ENCODE measurements at regions not wholly inside any gene's neighbourhood (a gene's known extent, or its start where the extent isn't known, plus 50 kb on each side); places are given as distances from the start of the nearest gene placed in this dataset.

- H3K4me2 ChIP-seq (ENCODE audit: low read length), result no peak overlapping the region
- no peak overlapping the region for H2AK5ac ChIP-seq (ENCODE audit: low read length)
- no peak overlapping the region for H2BK5ac ChIP-seq (ENCODE audit: low read length)
- H4K8ac ChIP-seq (ENCODE audit: low read depth, low read length), result no peak overlapping the region
- H2BK120ac ChIP-seq (ENCODE audit: low read depth, low read length), result no peak overlapping the region
- no peaks in the 10 kb centered on the region for H3K4me1 ChIP-seq (ENCODE audit: control insufficient read depth, low read depth, low read length)
- H3K79me1 ChIP-seq (ENCODE audit: low read length), result no peaks in the 10 kb centered on the region
- no CpG with 5 or more reads among the region's 1 CpG for WGBS (ENCODE audit: extremely low coverage, insufficient coverage, low lambda C conversion rate)
- H3K18ac ChIP-seq (ENCODE audit: low read length), result no peak overlapping the region
- H3K27ac ChIP-seq (ENCODE audit: low read depth, low read length), result no peak overlapping the region
- no peaks in the 10 kb centered on the region for H3K36me3 ChIP-seq (ENCODE audit: control insufficient read depth, insufficient read depth, low read length)
- no peak overlapping the region for H3K4ac ChIP-seq (ENCODE audit: low read depth, low read length)
- H3K27me3 ChIP-seq (ENCODE audit: insufficient read depth, low read length, poor library complexity), result no peaks in the 10 kb centered on the region
- H3K9ac ChIP-seq (ENCODE audit: low read length), result no peak overlapping the region
- H2BK15ac ChIP-seq (replicated peaks; ENCODE audit: low read depth), result no peak overlapping the region
- H3K4me3 ChIP-seq (ENCODE audit: low read length), result no peak overlapping the region
- H4K5ac ChIP-seq (ENCODE audit: low read length), result no peak overlapping the region
- no peak overlapping the region for H3K56ac ChIP-seq (ENCODE audit: low read length)
- no peak for DNase-seq
- H3K79me2 ChIP-seq (ENCODE audit: control insufficient read depth, insufficient read depth, low read length), result no peaks in the 10 kb centered on the region
- H3K23ac ChIP-seq (ENCODE audit: low read length), result no peak overlapping the region
These were observed 158.2 kb upstream of the RAP2B start for GRCh38 chr3:153003862-153004261.

DNA sequence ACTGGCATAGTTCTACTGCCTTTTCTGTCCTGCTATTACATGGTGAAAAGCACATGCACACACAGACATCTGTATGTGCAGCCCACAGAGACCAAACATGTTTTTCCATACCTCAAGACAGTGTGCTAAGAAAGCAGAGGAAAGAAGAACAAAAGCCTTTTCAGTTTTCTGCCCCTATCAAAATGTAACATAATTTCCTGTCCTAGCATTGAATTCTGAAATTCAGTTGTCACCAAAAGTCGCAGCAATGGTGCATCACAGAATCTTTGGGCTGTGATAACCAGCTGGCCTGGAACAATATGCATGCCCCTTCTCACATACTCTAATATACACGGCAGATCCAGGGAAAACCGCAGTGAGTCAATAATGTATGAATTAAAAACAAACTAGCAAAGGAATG, 153.8 kb upstream of the RAP2B start:
- Histone ChIP-seq H4K8ac (ENCODE audit: low read depth, low read length) (no peak overlapping the region), H3K36me3 (ENCODE audit: control insufficient read depth, insufficient read depth, low read length) (no peaks in the 10 kb centered on the region), H3K27me3 (ENCODE audit: insufficient read depth, low read length, poor library complexity) (no peaks in the 10 kb centered on the region), H2BK15ac (replicated peaks; ENCODE audit: low read depth) (no peak overlapping the region), H3K79me1 (ENCODE audit: low read length) (no peaks in the 10 kb centered on the region), H3K4me2 (ENCODE audit: low read length) (no peak overlapping the region), H3K18ac (ENCODE audit: low read length) (no peak overlapping the region), H3K4ac (ENCODE audit: low read depth, low read length) (no peak overlapping the region), H2BK5ac (ENCODE audit: low read length) (no peak overlapping the region), H4K5ac (ENCODE audit: low read length) (no peak overlapping the region), H3K9ac (ENCODE audit: low read length) (no peak overlapping the region), H3K4me1 (ENCODE audit: control insufficient read depth, low read depth, low read length) (no peaks in the 10 kb centered on the region), H3K27ac (ENCODE audit: low read depth, low read length) (no peak overlapping the region), H2AK5ac (ENCODE audit: low read length) (no peak overlapping the region), H3K23ac (ENCODE audit: low read length) (no peak overlapping the region), H2BK120ac (ENCODE audit: low read depth, low read length) (no peak overlapping the region), H3K56ac (ENCODE audit: low read length) (no peak overlapping the region), H3K79me2 (ENCODE audit: control insufficient read depth, insufficient read depth, low read length) (no peaks in the 10 kb centered on the region), H3K4me3 (ENCODE audit: low read length) (no peak overlapping the region)
- DNase-seq, result no peak
- no CpG with 5 or more reads among the region's 3 CpGs for WGBS (ENCODE audit: extremely low coverage, insufficient coverage, low lambda C conversion rate)

DNA sequence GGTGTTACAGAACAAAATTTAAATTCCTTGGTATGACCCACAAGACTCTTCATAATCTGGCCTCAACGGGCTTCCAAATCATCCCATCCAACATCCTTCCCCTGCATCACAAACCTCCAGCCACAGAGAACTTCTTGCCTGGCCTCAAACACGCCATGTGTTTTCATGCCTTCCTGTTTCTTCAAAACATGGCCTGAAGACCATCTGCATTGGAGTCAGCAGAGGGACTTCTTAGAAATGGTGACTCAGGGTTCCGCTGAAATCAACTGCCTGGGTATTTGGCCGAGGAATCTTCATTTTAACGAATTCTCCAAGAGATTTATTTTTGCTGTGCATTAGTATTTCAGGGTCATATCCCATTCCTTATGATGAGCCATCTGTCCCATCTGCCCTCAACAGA, 138.1 kb upstream of the RAP2B start:
- Histone ChIP-seq H3K27ac (ENCODE audit: low read depth, low read length) (no peak overlapping the region), H3K4me2 (ENCODE audit: low read length) (no peak overlapping the region), H3K18ac (ENCODE audit: low read length) (no peak overlapping the region), H3K23ac (ENCODE audit: low read length) (no peak overlapping the region), H3K4ac (ENCODE audit: low read depth, low read length) (no peak overlapping the region), H4K5ac (ENCODE audit: low read length) (no peak overlapping the region), H2BK120ac (ENCODE audit: low read depth, low read length) (no peak overlapping the region), H2BK15ac (replicated peaks; ENCODE audit: low read depth) (no peak overlapping the region), H2AK5ac (ENCODE audit: low read length) (no peak overlapping the region), H3K36me3 (ENCODE audit: control insufficient read depth, insufficient read depth, low read length) (no peaks in the 10 kb centered on the region), H3K9ac (ENCODE audit: low read length) (no peak overlapping the region), H3K79me2 (ENCODE audit: control insufficient read depth, insufficient read depth, low read length) (no peaks in the 10 kb centered on the region), H3K4me1 (ENCODE audit: control insufficient read depth, low read depth, low read length) (no peaks in the 10 kb centered on the region), H2BK5ac (ENCODE audit: low read length) (no peak overlapping the region), H4K8ac (ENCODE audit: low read depth, low read length) (no peak overlapping the region), H3K56ac (ENCODE audit: low read length) (no peak overlapping the region), H3K27me3 (ENCODE audit: insufficient read depth, low read length, poor library complexity) (no peaks in the 10 kb centered on the region), H3K79me1 (ENCODE audit: low read length) (no peaks in the 10 kb centered on the region), H3K4me3 (ENCODE audit: low read length) (no peak overlapping the region)
- DNase-seq, result no peak
- WGBS (ENCODE audit: extremely low coverage, insufficient coverage, low lambda C conversion rate), result no CpG with 5 or more reads among the region's 5 CpGs

- H3K4me1 ChIP-seq (ENCODE audit: control insufficient read depth, low read depth, low read length), result no peaks in the 10 kb centered on the region
- no peak overlapping the region for H3K56ac ChIP-seq (ENCODE audit: low read length)
- no peak overlapping the region for H2BK5ac ChIP-seq (ENCODE audit: low read length)
- H2AK5ac ChIP-seq (ENCODE audit: low read length), result no peak overlapping the region
- H3K79me2 ChIP-seq (ENCODE audit: control insufficient read depth, insufficient read depth, low read length), result no peaks in the 10 kb centered on the region
- no peak overlapping the region for H4K5ac ChIP-seq (ENCODE audit: low read length)
- peak; percentile 33 for DNase-seq
- no peak overlapping the region for H3K27ac ChIP-seq (ENCODE audit: low read depth, low read length)
- no peak overlapping the region for H3K18ac ChIP-seq (ENCODE audit: low read length)
- no peak overlapping the region for H2BK15ac ChIP-seq (replicated peaks; ENCODE audit: low read depth)
- no peak overlapping the region for H3K4ac ChIP-seq (ENCODE audit: low read depth, low read length)
- no peak overlapping the region for H2BK120ac ChIP-seq (ENCODE audit: low read depth, low read length)
- H3K4me2 ChIP-seq (ENCODE audit: low read length), result no peak overlapping the region
- H4K8ac ChIP-seq (ENCODE audit: low read depth, low read length), result no peak overlapping the region
- no peaks in the 10 kb centered on the region for H3K79me1 ChIP-seq (ENCODE audit: low read length)
- no peaks in the 10 kb centered on the region for H3K36me3 ChIP-seq (ENCODE audit: control insufficient read depth, insufficient read depth, low read length)
- no peaks in the 10 kb centered on the region for H3K27me3 ChIP-seq (ENCODE audit: insufficient read depth, low read length, poor library complexity)
- no peak overlapping the region for H3K4me3 ChIP-seq (ENCODE audit: low read length)
- no peak overlapping the region for H3K9ac ChIP-seq (ENCODE audit: low read length)
- no CpG with 5 or more reads among the region's 3 CpGs for WGBS (ENCODE audit: extremely low coverage, insufficient coverage, low lambda C conversion rate)
- no peak overlapping the region for H3K23ac ChIP-seq (ENCODE audit: low read length)
These were observed 136.0 kb upstream of the RAP2B start for GRCh38 chr3:153026026-153026425.

GRCh38 chr3:153028381-153028780, 133.6 kb upstream of the RAP2B start:
- no peak overlapping the region for H2BK120ac ChIP-seq (ENCODE audit: low read depth, low read length)
- no peak overlapping the region for H3K4me3 ChIP-seq (ENCODE audit: low read length)
- H4K5ac ChIP-seq (ENCODE audit: low read length), result no peak overlapping the region
- no peak for DNase-seq
- no peaks in the 10 kb centered on the region for H3K4me1 ChIP-seq (ENCODE audit: control insufficient read depth, low read depth, low read length)
- H3K4ac ChIP-seq (ENCODE audit: low read depth, low read length), result no peak overlapping the region
- no peaks in the 10 kb centered on the region for H3K27me3 ChIP-seq (ENCODE audit: insufficient read depth, low read length, poor library complexity)
- no peak overlapping the region for H3K27ac ChIP-seq (ENCODE audit: low read depth, low read length)
- no peak overlapping the region for H2BK5ac ChIP-seq (ENCODE audit: low read length)
- no peak overlapping the region for H3K18ac ChIP-seq (ENCODE audit: low read length)
- no peaks in the 10 kb centered on the region for H3K36me3 ChIP-seq (ENCODE audit: control insufficient read depth, insufficient read depth, low read length)
- no peak overlapping the region for H2BK15ac ChIP-seq (replicated peaks; ENCODE audit: low read depth)
- no peaks in the 10 kb centered on the region for H3K79me2 ChIP-seq (ENCODE audit: control insufficient read depth, insufficient read depth, low read length)
- no peak overlapping the region for H3K9ac ChIP-seq (ENCODE audit: low read length)
- H3K79me1 ChIP-seq (ENCODE audit: low read length), result no peaks in the 10 kb centered on the region
- no peak overlapping the region for H3K23ac ChIP-seq (ENCODE audit: low read length)
- no peak overlapping the region for H3K4me2 ChIP-seq (ENCODE audit: low read length)
- no peak overlapping the region for H4K8ac ChIP-seq (ENCODE audit: low read depth, low read length)
- no CpG with 5 or more reads among the region's 6 CpGs for WGBS (ENCODE audit: extremely low coverage, insufficient coverage, low lambda C conversion rate)
- H3K56ac ChIP-seq (ENCODE audit: low read length), result no peak overlapping the region
- H2AK5ac ChIP-seq (ENCODE audit: low read length), result no peak overlapping the region

GRCh38 chr3:153029350-153029749, 132.7 kb upstream of the RAP2B start:
- WGBS (ENCODE audit: extremely low coverage, insufficient coverage, low lambda C conversion rate), result no CpG with 5 or more reads among the region's 6 CpGs
- Histone ChIP-seq H3K18ac (ENCODE audit: low read length) (no peak overlapping the region), H3K27me3 (ENCODE audit: insufficient read depth, low read length, poor library complexity) (no peaks in the 10 kb centered on the region), H2BK15ac (replicated peaks; ENCODE audit: low read depth) (no peak overlapping the region), H2BK5ac (ENCODE audit: low read length) (no peak overlapping the region), H4K5ac (ENCODE audit: low read length) (no peak overlapping the region), H3K36me3 (ENCODE audit: control insufficient read depth, insufficient read depth, low read length) (no peaks in the 10 kb centered on the region), H3K27ac (ENCODE audit: low read depth, low read length) (no peak overlapping the region), H3K4ac (ENCODE audit: low read depth, low read length) (no peak overlapping the region), H3K79me2 (ENCODE audit: control insufficient read depth, insufficient read depth, low read length) (no peaks in the 10 kb centered on the region), H3K9ac (ENCODE audit: low read length) (no peak overlapping the region), H4K8ac (ENCODE audit: low read depth, low read length) (no peak overlapping the region), H2AK5ac (ENCODE audit: low read length) (no peak overlapping the region), H3K79me1 (ENCODE audit: low read length) (no peaks in the 10 kb centered on the region), H3K56ac (ENCODE audit: low read length) (no peak overlapping the region), H3K4me2 (ENCODE audit: low read length) (no peak overlapping the region), H3K4me3 (ENCODE audit: low read length) (no peak overlapping the region), H3K4me1 (ENCODE audit: control insufficient read depth, low read depth, low read length) (no peaks in the 10 kb centered on the region), H3K23ac (ENCODE audit: low read length) (no peak overlapping the region), H2BK120ac (ENCODE audit: low read depth, low read length) (no peak overlapping the region)
- no peak for DNase-seq

All from mesendoderm (in vitro differentiated cells).